ENCODE measurements at regions not wholly inside any gene's neighbourhood (a gene's known extent, or its start where the extent isn't known, plus 50 kb on each side); places are given as distances from the start of the nearest gene placed in this dataset.
"Not testable (repeated sequence)": the region's sequence is repeated elsewhere in the genome, so short reads cannot be mapped to it uniquely, and the experiment has no call there.

- no peak for DNase-seq (ENCODE audit: low read depth, low spot score)
Observed at GRCh38 chr7:64469673-64470072, 93.2 kb downstream of the ZNF680 start.

- DNase-seq (ENCODE audit: low read depth, low spot score) = no peak
Observed at GRCh38 chr7:64465551-64465950, 97.3 kb downstream of the ZNF680 start.

- peak; percentile 77 for DNase-seq (ENCODE audit: low read depth, low spot score)
Observed at GRCh38 chr7:64463636-64464375, 99.1 kb downstream of the ZNF680 start.

- DNase-seq (ENCODE audit: low read depth, low spot score) = not testable (repeated sequence)
Observed at GRCh38 chr7:64459858-64460257, 103.0 kb downstream of the ZNF680 start.

GRCh38 chr7:64433590-64433989 lies 119.8 kb downstream of the ZNF736 start:
- DNase-seq (ENCODE audit: low read depth, low spot score) = no peak

GRCh38 chr7:64431838-64432237 lies 118.1 kb downstream of the ZNF736 start:
- DNase-seq (ENCODE audit: low read depth, low spot score) = no peak

GRCh38 chr7:64429232-64429631 lies 115.5 kb downstream of the ZNF736 start:
- DNase-seq (ENCODE audit: low read depth, low spot score) = no peak

GRCh38 chr7:64425436-64425835 lies 111.7 kb downstream of the ZNF736 start:
- not testable (repeated sequence) for DNase-seq (ENCODE audit: low read depth, low spot score)

- no peak for DNase-seq (ENCODE audit: low read depth, low spot score)
Observed at GRCh38 chr7:64407148-64407547, 93.4 kb downstream of the ZNF736 start.
